SK-N-SH treated with all-trans-retinoic acid at 6 μM for 48 hours (cell line): ENCODE measurements at regions not wholly inside any gene's neighbourhood (a gene's known extent, or its start where the extent isn't known, plus 50 kb on each side); places are given as distances from the start of the nearest gene placed in this dataset.

Experiments
- ATAC-seq: fragments of 200-7000 bp; cut with Tn5 transposase; 3 replicates; pipeline ENCODE4 v1.9.1; 2020; ENCODE audit warnings: mild to moderate bottlenecking, moderate library complexity
- ARNTL ChIP-seq: fragments of 450-650 bp; formaldehyde crosslinking; IDR thresholded peaks from 2 replicates; pipeline ENCODE4 v1.5.0; 2020; ENCODE audit warnings: low read depth, mild to moderate bottlenecking, moderate library complexity, borderline replicate concordance
- BACH2 ChIP-seq: fragments of 250-450 bp; sonication (Bioruptor Pico); IDR thresholded peaks from 2 replicates; pipeline ENCODE4 v1.9.0; 2021; ENCODE audit warnings: mild to moderate bottlenecking, borderline replicate concordance
- CREB5 ChIP-seq: fragments of 250-450 bp; sonication (Bioruptor Pico); IDR thresholded peaks from 2 replicates; pipeline ENCODE4 v1.5.1; 2020; ENCODE audit warnings: low read depth, mild to moderate bottlenecking, moderate library complexity
- CSDC2 ChIP-seq: fragments of 250-450 bp; sonication (Bioruptor Pico); IDR thresholded peaks from 2 replicates; pipeline ENCODE4 v1.5.0; 2020; ENCODE audit warnings: mild to moderate bottlenecking, moderate library complexity
- ESRRG ChIP-seq: fragments of 250-450 bp; sonication (Bioruptor Pico); IDR thresholded peaks from 2 replicates; pipeline ENCODE4 v1.6.1; 2021; ENCODE audit warnings: mild to moderate bottlenecking
- GLIS3 ChIP-seq: fragments of 250-450 bp; sonication (Bioruptor Pico); IDR thresholded peaks from 2 replicates; pipeline ENCODE4 v1.5.0; 2020; ENCODE audit warnings: mild to moderate bottlenecking, moderate library complexity
- ISL1 ChIP-seq: fragments of 250-450 bp; sonication (Bioruptor Pico); IDR thresholded peaks from 2 replicates; pipeline ENCODE4 v2.1.2; 2022; ENCODE audit warnings: mild to moderate bottlenecking, moderate library complexity
- OSR1 ChIP-seq: fragments of 250-450 bp; sonication (Bioruptor Pico); IDR thresholded peaks from 2 replicates; pipeline ENCODE4 v1.8.0; 2022; ENCODE audit warnings: moderate library complexity, mild to moderate bottlenecking, inconsistent platforms
- PPARA ChIP-seq: fragments of 250-450 bp; sonication (Bioruptor Pico); IDR thresholded peaks from 2 replicates; pipeline ENCODE4 v1.5.0; 2020; ENCODE audit warnings: mild to moderate bottlenecking, borderline replicate concordance
- RARB ChIP-seq: fragments of 250-450 bp; sonication (Bioruptor Pico); IDR thresholded peaks from 2 replicates; pipeline ENCODE4 v1.8.0; 2021; ENCODE audit warnings: mild to moderate bottlenecking, moderate library complexity
- SNAI2 ChIP-seq: fragments of 250-450 bp; sonication (Bioruptor Pico); IDR thresholded peaks from 2 replicates; pipeline ENCODE4 v1.5.0; 2020; ENCODE audit warnings: mild to moderate bottlenecking, moderate library complexity
- TCF4 ChIP-seq: fragments of 250-450 bp; sonication (Bioruptor Pico); IDR thresholded peaks from 2 replicates; pipeline ENCODE4 v1.8.0; 2021; ENCODE audit warnings: mild to moderate bottlenecking, moderate library complexity, borderline replicate concordance
- TOX ChIP-seq: fragments of 250-450 bp; sonication (Bioruptor Pico); IDR thresholded peaks from 2 replicates; pipeline ENCODE4 v1.8.0; 2021; ENCODE audit warnings: mild to moderate bottlenecking, moderate library complexity, borderline replicate concordance
- TSHZ2 ChIP-seq: fragments of 250-450 bp; sonication (Bioruptor Pico); IDR thresholded peaks from 2 replicates; pipeline ENCODE4 v1.5.0; 2020; ENCODE audit warnings: mild to moderate bottlenecking, moderate library complexity
- ZC3H10 ChIP-seq: fragments of 250-450 bp; sonication (Bioruptor Pico); IDR thresholded peaks from 2 replicates; pipeline ENCODE4 v1.5.1; 2021; ENCODE audit warnings: mild to moderate bottlenecking, moderate library complexity
- ZFP30 ChIP-seq: fragments of 450-650 bp; formaldehyde crosslinking; IDR thresholded peaks from 2 replicates; pipeline ENCODE4 v1.5.0; 2022; ENCODE audit warnings: mild to moderate bottlenecking, moderate library complexity
- ZNF565 ChIP-seq: fragments of 450-650 bp; formaldehyde crosslinking; conservative IDR thresholded peaks from 2 replicates; pipeline ENCODE4 v1.5.0; 2020; ENCODE audit warnings: low read depth, mild to moderate bottlenecking, moderate library complexity
- TF ChIP-seq, protein P1 (sequence below): fragments of 250-450 bp; sonication (Bioruptor Pico); IDR thresholded peaks from 2 replicates; pipeline ENCODE4 v1.8.0; 2020; ENCODE audit warnings: mild to moderate bottlenecking, moderate library complexity, borderline replicate concordance
- TF ChIP-seq, protein P2 (sequence below): fragments of 250-450 bp; sonication (Bioruptor Pico); IDR thresholded peaks from 2 replicates; pipeline ENCODE4 v1.8.0; 2021; ENCODE audit warnings: low read depth, mild to moderate bottlenecking, moderate library complexity, borderline replicate concordance

DNA sequence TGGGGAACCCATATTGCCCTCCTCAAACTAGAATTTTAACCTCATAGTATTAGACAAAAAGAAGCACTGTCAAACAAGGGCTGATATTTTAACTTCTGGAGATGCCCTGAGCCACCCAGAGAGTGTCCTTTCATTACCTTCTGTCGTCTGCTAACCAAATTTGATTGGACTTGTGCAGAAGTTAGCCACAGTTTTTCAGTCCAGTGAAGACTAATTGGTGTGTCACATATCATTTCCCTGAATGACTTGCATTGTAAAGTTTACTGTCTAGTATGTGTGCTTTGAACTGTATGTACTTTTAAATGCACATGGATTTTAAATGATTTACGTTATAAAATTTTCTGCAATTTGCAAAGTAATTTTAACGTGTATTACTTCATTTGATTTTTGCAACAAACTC lies 646.5 kb downstream of the SATB2 start:
- ATAC-seq = no peak
- no peak for TF ChIP-seq TCF4 (CRISPR knock-in tag)
- TF ChIP-seq GLIS3 (CRISPR knock-in tag) = no peak
- TF ChIP-seq, protein P1, sequence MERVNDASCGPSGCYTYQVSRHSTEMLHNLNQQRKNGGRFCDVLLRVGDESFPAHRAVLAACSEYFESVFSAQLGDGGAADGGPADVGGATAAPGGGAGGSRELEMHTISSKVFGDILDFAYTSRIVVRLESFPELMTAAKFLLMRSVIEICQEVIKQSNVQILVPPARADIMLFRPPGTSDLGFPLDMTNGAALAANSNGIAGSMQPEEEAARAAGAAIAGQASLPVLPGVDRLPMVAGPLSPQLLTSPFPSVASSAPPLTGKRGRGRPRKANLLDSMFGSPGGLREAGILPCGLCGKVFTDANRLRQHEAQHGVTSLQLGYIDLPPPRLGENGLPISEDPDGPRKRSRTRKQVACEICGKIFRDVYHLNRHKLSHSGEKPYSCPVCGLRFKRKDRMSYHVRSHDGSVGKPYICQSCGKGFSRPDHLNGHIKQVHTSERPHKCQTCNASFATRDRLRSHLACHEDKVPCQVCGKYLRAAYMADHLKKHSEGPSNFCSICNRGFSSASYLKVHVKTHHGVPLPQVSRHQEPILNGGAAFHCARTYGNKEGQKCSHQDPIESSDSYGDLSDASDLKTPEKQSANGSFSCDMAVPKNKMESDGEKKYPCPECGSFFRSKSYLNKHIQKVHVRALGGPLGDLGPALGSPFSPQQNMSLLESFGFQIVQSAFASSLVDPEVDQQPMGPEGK (CRISPR knock-in tag) = no peak
- no peak for TF ChIP-seq CSDC2
- no peak for TF ChIP-seq TSHZ2
- no peak for TF ChIP-seq CREB5 (CRISPR knock-in tag)

- TF ChIP-seq ZC3H10 (CRISPR knock-in tag) (no peak), PPARA (CRISPR knock-in tag) (no peak), TOX (CRISPR knock-in tag) (no peak), CSDC2 (no peak), RARB (CRISPR knock-in tag) (no peak), CREB5 (CRISPR knock-in tag) (no peak), SNAI2 (CRISPR knock-in tag) (no peak), ARNTL (CRISPR knock-in tag) (no peak), ZFP30 (CRISPR knock-in tag) (no peak), TSHZ2 (no peak)
- TF ChIP-seq, protein P2, sequence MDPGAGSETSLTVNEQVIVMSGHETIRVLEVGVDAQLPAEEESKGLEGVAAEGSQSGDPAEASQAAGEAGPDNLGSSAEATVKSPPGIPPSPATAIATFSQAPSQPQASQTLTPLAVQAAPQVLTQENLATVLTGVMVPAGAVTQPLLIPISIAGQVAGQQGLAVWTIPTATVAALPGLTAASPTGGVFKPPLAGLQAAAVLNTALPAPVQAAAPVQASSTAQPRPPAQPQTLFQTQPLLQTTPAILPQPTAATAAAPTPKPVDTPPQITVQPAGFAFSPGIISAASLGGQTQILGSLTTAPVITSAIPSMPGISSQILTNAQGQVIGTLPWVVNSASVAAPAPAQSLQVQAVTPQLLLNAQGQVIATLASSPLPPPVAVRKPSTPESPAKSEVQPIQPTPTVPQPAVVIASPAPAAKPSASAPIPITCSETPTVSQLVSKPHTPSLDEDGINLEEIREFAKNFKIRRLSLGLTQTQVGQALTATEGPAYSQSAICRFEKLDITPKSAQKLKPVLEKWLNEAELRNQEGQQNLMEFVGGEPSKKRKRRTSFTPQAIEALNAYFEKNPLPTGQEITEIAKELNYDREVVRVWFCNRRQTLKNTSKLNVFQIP = no peak
- no peak for ATAC-seq
Observed at GRCh38 chr2:198809976-198810375, 647.8 kb downstream of the SATB2 start.

- TF ChIP-seq ISL1 = peak; percentile 77
- no peak for TF ChIP-seq TOX (CRISPR knock-in tag)
- ATAC-seq = no peak
Observed at GRCh38 chr2:198807131-198807530, 650.6 kb downstream of the SATB2 start.

GRCh38 chr2:198795419-198795818 lies 662.3 kb downstream of the SATB2 start:
- ATAC-seq = no peak
- no peak for TF ChIP-seq OSR1
- no peak for TF ChIP-seq ZNF565 (CRISPR knock-in tag)
- no peak for TF ChIP-seq GLIS3 (CRISPR knock-in tag)
- no peak for TF ChIP-seq ESRRG (CRISPR knock-in tag)
- no peak for TF ChIP-seq CREB5 (CRISPR knock-in tag)
- TF ChIP-seq CSDC2 = no peak
- no peak for TF ChIP-seq BACH2
